ENCODE measurements at regions not wholly inside any gene's neighbourhood (a gene's known extent, or its start where the extent isn't known, plus 50 kb on each side); places are given as distances from the start of the nearest gene placed in this dataset.

DNA sequence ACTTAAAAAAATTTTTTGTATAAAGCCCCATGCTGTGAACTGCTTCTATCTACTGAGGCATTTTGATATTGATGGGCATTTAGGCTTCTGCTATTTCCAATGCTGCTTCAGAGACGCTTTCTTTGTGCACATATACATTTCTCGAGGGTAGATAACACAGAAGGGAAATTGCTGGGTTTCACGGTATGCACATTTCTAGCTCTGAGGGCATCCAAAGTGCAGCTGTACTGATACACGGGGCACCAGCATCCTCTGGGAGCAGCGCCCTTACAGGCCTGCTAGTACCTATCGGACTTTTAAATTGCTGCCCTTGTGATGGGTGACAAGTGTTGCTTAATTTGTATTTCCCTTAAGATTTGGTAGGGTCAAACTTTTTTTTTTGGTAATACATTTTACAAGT lies 88.6 kb downstream of the KCTD15 start:
- no peak overlapping the region for H2AFZ ChIP-seq (ENCODE audit: control insufficient read depth, low read length)
- peaks cover 2% of the 10 kb centered on the region for H3K4me1 ChIP-seq (ENCODE audit: control insufficient read depth, extremely low read depth, insufficient read depth, low read length)
- H3K9me3 ChIP-seq (ENCODE audit: control insufficient read depth, low read depth, low read length): no peaks in the 10 kb centered on the region
- no peak overlapping the region for H3K4me2 ChIP-seq (ENCODE audit: control insufficient read depth, extremely low read depth, insufficient read depth, low read depth, low read length)
- no peaks in the 10 kb centered on the region for H3K79me2 ChIP-seq (ENCODE audit: control insufficient read depth, insufficient read depth, low read length)
- H3K36me3 ChIP-seq (ENCODE audit: control insufficient read depth in 2 of 2, extremely low read depth in 1 of 2, insufficient read depth in 2 of 2, low read length in 2 of 2): no peaks in the 10 kb centered on the region
- no peak overlapping the region for H3K9ac ChIP-seq (ENCODE audit: control insufficient read depth, extremely low read depth, insufficient read depth, low read length)
- no peak overlapping the region for H3K4me3 ChIP-seq (ENCODE audit: control insufficient read depth in 2 of 3, extremely low read depth in 1 of 3, insufficient read depth in 2 of 3, low read depth in 1 of 3, low read length in 3 of 3)
- TF ChIP-seq, protein P1, sequence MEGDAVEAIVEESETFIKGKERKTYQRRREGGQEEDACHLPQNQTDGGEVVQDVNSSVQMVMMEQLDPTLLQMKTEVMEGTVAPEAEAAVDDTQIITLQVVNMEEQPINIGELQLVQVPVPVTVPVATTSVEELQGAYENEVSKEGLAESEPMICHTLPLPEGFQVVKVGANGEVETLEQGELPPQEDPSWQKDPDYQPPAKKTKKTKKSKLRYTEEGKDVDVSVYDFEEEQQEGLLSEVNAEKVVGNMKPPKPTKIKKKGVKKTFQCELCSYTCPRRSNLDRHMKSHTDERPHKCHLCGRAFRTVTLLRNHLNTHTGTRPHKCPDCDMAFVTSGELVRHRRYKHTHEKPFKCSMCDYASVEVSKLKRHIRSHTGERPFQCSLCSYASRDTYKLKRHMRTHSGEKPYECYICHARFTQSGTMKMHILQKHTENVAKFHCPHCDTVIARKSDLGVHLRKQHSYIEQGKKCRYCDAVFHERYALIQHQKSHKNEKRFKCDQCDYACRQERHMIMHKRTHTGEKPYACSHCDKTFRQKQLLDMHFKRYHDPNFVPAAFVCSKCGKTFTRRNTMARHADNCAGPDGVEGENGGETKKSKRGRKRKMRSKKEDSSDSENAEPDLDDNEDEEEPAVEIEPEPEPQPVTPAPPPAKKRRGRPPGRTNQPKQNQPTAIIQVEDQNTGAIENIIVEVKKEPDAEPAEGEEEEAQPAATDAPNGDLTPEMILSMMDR (optimal IDR thresholded peaks at IDR 0.05 in 1 of 3, IDR thresholded peaks at IDR 0.05 in 1 of 3, conservative IDR thresholded peaks at IDR 0.05 in 1 of 3; ENCODE audit: extremely low read depth in 1 of 3, insufficient read depth in 2 of 3, low read length in 3 of 3): no peak
- no peak for TF ChIP-seq EZH2 (IDR thresholded peaks at IDR 0.05; ENCODE audit: low read length)
- no peaks in the 10 kb centered on the region for H3K9me1 ChIP-seq (ENCODE audit: control insufficient read depth, extremely low read depth, insufficient read depth, low read length)
- no peaks in the 10 kb centered on the region for H3K27me3 ChIP-seq (ENCODE audit: control insufficient read depth, extremely low read depth, insufficient read depth, low read length)
- dilution Hi-C loops (cut with MboI; ENCODE audit: extremely low pct_ligation_motif_present, low sequenced_read_pairs): no loop called here
- no peak overlapping the region for H3K27ac ChIP-seq (ENCODE audit: control insufficient read depth, insufficient read depth, low read length)
- FAIRE-seq (no peak), DNase-seq (ENCODE audit: low read depth, low spot score) (no peak)
- no peaks in the 10 kb centered on the region for H4K20me1 ChIP-seq (ENCODE audit: control insufficient read depth, extremely low read depth, insufficient read depth, low read length)

DNA sequence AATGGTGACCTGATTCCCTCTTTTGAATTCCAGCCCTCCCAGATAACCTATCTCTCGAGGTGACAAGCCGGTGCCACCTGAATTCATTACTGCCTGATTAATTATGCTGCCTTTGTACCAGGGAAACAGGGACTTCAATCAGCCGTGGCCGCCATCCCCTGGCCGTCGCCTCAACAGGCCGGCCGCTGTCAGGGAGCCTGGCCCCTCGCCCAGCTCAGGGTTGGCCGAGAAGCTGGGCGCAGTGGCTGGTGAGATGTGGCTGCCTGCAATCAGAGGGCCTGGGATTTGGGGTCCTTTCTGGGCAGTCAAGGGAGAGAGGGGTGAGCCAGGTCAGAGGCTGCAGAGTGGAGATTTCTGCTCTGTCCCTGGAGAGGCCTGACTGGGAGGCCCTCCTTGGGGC lies 91.2 kb downstream of the KCTD15 start:
- Histone ChIP-seq H3K9me3 (ENCODE audit: control insufficient read depth, low read depth, low read length) (no peaks in the 10 kb centered on the region), H3K4me3 (ENCODE audit: control insufficient read depth in 2 of 3, extremely low read depth in 1 of 3, insufficient read depth in 2 of 3, low read depth in 1 of 3, low read length in 3 of 3) (no peak overlapping the region), H3K9ac (ENCODE audit: control insufficient read depth, extremely low read depth, insufficient read depth, low read length) (no peak overlapping the region), H3K79me2 (ENCODE audit: control insufficient read depth, insufficient read depth, low read length) (no peaks in the 10 kb centered on the region), H3K36me3 (ENCODE audit: control insufficient read depth in 2 of 2, extremely low read depth in 1 of 2, insufficient read depth in 2 of 2, low read length in 2 of 2) (no peaks in the 10 kb centered on the region), H3K27ac (ENCODE audit: control insufficient read depth, insufficient read depth, low read length) (no peak overlapping the region), H3K9me1 (ENCODE audit: control insufficient read depth, extremely low read depth, insufficient read depth, low read length) (no peaks in the 10 kb centered on the region), H4K20me1 (ENCODE audit: control insufficient read depth, extremely low read depth, insufficient read depth, low read length) (no peaks in the 10 kb centered on the region), H3K27me3 (ENCODE audit: control insufficient read depth, extremely low read depth, insufficient read depth, low read length) (no peaks in the 10 kb centered on the region), H2AFZ (ENCODE audit: control insufficient read depth, low read length) (no peak overlapping the region), H3K4me2 (ENCODE audit: control insufficient read depth, extremely low read depth, insufficient read depth, low read depth, low read length) (no peak overlapping the region), H3K4me1 (ENCODE audit: control insufficient read depth, extremely low read depth, insufficient read depth, low read length) (peaks cover 2% of the 10 kb centered on the region)
- TF ChIP-seq, protein P1 (optimal IDR thresholded peaks at IDR 0.05 in 1 of 3, IDR thresholded peaks at IDR 0.05 in 1 of 3, conservative IDR thresholded peaks at IDR 0.05 in 1 of 3; ENCODE audit: extremely low read depth in 1 of 3, insufficient read depth in 2 of 3, low read length in 3 of 3): no peak
- TF ChIP-seq EZH2 (IDR thresholded peaks at IDR 0.05; ENCODE audit: low read length): no peak
- no peak for FAIRE-seq
- dilution Hi-C loops (cut with MboI; ENCODE audit: extremely low pct_ligation_motif_present, low sequenced_read_pairs): no loop called here
- DNase-seq (ENCODE audit: low read depth, low spot score): no peak
